CD4-positive, alpha-beta T cell treated with Interleukin-15 for 1 hour (primary cell): ENCODE measurements at regions not wholly inside any gene's neighbourhood (a gene's known extent, or its start where the extent isn't known, plus 50 kb on each side); places are given as distances from the start of the nearest gene placed in this dataset.

ENCODE experiments used
- DNase-seq: peaks from one replicate; pipeline ENCODE4 v3.0.0-alpha.2; 2020

DNA sequence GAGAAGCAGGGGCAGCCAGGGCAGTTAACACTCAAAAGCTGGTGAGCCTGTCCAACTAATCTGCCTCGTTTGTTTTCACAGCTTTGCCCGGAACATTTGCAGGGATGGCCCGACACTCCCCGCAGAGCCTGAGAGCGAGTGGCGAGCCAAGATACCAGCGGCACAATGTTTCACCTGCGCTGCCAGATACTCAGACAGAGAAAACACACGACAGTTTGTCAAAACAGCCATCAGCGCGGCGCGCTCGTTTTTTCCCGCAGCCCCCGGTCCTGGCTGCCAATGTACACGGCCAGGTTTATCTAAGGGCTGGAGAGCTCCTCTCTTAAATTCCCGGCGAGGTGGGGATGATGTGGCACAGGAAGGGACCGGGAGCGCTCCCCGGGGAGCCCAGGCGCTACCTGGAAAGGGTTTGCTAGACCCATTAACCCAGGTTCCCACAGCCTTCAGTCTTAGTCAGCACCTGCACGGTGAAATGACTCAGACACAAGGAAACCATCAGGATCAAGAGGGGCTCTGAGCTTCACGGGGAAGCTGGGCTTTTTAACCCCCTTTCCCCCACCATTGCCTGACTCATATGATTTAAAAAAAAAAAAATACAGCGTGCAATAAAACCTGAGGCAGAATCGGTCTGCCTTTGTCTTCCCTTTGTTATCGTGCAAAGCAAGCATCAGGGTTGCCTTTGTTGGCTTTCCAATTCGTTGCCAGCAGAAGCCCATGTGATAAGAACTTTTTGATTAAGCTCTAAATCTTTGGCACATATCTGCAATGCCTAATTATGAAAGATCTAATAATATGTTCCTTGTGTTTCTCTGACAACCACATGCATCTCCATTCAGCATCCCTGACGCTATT lies 186.2 kb downstream of the EFNB2 start:
- DNase-seq = no peak

DNA sequence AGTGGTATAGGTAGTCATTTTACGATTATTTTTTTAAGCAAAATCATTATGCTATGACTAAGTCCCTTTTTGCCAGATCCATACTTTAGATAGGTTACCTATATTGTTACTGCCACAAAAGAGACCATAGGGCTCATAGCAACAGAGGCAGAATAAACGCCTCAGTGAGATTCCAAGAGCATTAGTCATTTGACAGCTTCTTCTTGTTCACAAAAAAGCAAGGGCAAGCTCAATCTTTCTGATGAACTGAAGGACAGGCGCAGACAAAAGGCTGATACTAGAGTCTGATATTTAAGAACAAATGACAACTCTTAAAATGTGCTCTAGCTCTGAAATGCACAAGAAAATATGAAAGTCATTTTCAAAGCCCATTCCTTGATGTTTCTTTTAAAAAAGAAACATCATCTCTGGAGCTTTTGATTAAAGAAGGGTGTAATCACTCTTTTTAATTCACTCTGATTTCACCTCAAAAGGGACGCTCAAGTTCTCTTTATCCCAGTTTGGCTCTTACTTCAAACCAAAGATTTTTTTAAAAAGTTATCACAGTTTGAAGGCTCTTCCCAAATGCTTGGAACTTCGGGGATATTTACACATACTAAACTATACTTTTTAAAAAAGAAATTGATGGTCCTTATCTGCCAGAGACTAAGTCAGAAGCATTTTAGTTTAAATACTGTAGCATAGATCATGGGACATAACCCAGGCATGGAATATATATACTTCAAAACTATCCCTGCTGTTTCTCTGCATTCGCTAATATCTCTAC lies 187.2 kb downstream of the EFNB2 start:
- DNase-seq = no peak

DNA sequence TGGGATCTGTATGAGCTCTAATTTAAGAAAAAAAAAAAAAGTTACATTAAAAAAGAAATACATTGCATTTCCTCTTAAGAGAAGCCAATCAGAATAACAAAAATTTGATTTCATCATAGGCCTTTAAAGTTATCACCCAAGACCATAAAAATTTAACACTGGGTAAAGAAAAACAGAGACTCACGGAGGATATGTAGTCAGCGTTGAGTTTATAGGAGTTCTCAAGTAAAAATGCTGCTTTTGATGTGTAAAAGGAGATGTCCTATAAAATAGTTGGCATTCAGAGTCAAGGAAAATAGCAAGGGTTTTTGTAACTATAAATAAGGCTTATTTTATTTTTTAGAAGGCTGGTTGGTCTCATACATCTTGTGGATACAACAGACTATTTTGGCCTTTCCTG lies 191.1 kb downstream of the EFNB2 start:
- no peak for DNase-seq

DNA sequence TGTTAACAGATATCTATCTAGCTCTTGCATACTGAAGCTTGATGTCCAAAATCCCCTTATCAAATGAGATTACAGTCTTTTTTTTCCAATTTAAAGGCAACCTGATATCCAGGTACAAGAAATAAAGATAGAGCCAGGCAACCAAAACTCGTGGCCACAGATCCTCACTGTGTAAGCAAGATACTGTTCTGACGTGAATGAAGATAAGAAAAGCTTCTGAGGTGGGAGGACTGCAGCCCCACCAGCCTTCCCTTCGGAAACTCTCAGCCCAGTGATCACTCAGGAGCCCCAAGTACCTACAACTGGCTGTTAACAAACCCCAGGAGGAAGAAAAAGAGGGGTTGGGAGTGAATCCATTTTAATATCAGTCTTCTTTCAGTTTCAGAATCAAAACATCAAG lies 191.6 kb downstream of the EFNB2 start:
- DNase-seq = no peak

DNA sequence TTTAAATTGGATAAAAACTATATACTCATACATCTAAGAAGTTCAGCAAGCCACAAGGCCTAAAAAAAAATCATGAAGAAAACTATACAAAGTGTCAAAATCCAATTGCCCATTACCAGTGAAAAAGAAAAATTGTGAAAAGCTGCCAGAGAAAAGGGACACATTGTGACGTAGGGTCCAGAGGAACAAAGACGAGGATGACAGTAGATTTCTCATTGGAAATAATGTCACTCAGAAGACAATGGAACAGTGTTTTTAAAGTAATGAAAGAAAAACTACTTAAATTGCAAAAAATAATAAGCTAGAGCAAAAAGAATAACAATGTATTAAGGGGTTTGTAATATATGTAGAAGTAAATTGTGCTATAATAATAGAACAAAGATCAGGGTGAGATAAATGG lies 195.2 kb downstream of the EFNB2 start:
- no peak for DNase-seq

DNA sequence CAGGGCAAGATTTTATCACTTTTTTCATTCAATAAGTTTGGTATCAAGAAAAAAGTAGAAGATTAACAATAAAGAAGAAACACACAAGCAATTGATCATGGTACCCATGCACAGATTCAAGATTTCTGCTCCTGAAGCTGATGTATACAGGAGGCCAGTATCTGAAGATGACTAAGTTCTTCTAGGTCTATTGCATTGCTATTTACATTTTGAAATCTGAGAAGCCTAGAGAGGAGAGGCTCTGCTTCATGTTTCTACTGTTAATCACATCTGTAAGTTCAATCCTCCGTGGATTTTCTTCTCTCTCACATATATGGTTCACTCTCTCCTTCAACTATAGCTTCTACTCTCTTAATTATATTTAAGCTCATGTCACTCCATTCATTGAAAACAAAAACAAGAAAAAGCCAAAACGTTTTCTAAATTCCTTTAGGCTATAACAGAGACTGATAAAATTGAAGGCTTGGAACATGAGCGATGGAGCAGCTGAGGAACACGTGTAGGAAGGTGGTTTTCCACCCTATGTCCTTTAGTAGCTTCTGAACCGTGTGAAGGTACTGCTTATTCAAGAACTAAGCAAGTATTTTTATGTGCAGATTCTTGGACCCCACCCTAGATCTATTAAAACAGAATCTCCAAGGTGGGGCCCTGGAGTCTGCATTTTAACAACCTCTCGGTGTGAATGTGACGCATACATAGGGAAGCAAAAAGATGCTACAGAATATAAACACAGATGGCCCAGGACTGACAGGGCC lies 198.2 kb downstream of the EFNB2 start:
- no peak for DNase-seq

DNA sequence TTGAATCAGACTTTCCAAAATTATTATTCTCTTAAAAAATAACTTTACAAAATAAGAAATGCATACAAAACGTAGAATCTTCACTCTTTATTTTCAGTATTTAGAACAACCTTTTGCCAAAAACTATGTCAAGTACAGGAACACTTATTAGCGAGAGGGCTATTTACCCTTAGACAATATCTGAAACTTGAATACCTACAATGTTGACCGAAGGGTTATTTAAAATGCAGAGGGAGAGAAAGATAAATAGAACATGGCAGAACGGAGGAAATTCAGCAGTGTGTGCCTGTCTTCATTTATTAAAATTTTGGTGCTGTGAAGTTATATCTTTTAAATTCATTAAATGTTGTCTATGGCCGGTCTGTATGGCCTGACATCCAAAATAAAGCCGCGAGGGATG lies 198.8 kb downstream of the EFNB2 start:
- no peak for DNase-seq

DNA sequence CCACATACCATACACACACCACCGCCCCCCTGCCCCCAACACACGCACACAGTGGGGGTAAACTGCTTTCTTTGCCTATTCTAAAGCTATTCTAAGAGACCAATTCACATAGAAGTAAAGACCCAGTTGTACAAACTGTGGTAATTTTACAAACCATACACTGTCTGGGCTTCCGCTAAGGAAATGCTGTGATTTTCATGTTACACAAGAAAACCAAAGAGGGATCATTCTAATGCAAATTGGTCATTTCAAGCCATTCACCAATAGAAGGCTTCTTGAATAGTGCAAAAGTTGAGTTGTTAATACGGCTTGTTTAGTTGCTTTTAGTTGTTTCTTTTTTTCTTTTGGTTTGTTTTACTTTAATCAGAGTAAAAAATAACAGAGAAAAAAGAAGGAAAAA lies 202.8 kb downstream of the EFNB2 start:
- no peak for DNase-seq

DNA sequence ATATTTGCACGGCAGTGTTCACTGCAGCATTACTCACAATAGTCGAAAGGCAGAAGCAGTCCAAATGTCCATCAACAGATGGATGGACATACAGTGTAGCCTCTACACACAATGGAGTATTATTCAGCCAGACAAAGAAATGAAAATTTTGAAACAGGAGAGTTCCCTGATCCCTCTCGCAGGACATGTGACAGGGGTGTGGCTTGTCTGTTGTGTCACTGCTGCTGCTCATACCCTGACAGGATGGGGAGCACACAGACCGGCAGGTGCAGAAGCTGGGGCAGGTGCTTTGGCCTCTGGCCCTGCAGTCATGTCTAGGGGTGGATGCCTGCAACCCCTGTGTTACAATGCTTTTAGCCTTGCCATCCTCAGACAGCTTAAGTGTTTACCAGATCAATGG lies 204.3 kb downstream of the EFNB2 start:
- no peak for DNase-seq

DNA sequence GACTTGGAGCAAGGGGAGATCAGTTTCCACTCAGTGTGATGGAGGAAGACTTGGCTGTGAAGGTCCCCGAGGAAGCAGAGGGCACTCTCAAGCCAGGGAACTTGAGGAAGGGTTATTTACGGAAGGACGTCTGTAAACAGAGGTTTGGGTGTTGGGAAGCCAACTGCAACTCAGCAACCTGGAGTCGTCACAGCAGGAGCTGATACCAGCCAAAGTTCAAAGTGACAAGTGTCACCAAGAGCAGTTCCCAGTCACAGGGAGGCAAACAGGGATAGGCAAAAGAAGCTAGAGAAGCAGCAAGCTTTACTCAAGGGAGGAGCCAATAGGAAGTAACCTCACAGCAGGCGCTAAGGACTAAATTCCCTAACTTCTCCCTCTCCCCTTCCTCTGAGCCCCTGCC lies 205.5 kb downstream of the EFNB2 start:
- DNase-seq = no peak

DNA sequence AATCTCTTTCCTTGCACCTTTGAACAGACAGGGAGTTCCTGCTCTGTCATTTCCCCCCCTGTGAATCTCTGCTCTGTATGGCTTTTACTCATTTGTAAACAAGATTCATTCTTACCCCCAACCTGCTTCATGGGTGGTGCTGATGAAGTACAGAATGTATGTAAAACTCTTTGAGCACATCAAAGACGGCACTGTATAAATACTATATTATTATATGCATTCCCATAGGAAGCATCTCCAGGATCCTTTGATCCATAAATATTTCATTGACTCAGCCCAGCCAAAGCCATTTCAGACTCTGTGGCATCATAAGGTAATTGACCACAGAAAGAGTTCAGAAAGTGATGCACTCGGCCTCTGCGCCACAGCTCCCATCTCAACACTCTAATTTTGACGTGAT lies 208.7 kb downstream of the EFNB2 start:
- DNase-seq = no peak

DNA sequence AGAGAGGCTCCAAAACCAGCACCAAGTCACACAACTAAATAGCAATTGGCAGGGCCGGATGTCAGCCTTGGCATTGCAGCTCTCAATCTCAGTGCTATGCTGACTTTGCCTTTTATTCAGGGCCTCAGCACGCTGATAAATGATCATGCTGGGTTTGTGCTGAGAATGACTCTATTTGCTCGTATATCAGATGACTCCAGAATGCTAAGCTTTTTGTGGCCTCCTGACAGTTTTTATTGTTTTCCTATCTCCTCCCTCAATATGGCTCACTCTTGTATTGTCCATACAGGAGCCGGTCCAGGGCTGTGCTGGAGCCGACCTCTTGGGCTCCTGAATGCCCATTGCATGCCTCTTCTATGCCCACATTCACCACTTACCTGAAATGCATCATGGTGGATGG lies 211.0 kb downstream of the EFNB2 start:
- no peak for DNase-seq

DNA sequence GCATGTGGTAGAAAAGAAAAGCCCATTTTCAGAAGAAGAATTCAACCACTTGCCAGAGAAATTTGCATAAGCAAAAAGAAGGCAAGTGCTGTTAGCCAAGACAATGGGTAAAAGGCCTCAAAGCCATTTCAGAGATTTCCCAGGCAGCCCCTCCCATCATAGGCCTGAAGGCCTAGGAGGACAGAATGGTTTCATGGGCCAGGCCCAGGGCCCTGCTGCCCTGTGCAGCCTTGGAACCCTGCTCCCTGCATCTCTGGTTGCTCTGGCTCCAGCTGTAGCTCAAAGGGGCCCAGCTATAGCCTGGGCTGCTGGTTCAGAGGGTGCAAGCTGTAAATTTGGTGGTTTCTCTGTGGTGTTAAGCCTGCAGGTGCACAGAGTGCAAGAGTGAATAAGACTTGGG lies 212.8 kb downstream of the EFNB2 start:
- no peak for DNase-seq

DNA sequence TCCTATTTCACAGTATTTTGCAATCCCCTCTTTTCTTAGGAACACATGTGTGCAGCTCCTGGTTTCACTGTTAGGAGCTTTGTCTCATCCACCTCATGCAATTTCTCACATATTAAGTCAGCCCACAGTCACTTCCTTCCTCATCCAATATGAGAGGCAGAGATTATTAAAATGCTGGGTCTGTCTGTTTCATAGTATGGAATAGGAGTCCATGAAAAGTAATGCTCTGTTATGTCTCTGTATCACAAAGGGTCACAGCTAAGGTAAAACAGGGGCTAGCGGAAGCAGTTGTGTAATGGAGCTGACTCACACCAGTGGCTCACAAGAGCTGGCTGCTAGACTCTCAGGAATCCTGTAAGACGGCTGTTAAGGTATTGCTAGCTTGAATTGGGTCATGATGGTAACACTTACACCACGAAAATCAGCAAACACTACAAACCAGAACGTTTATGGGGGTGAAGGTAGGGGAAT lies 216.5 kb downstream of the EFNB2 start:
- DNase-seq = no peak

DNA sequence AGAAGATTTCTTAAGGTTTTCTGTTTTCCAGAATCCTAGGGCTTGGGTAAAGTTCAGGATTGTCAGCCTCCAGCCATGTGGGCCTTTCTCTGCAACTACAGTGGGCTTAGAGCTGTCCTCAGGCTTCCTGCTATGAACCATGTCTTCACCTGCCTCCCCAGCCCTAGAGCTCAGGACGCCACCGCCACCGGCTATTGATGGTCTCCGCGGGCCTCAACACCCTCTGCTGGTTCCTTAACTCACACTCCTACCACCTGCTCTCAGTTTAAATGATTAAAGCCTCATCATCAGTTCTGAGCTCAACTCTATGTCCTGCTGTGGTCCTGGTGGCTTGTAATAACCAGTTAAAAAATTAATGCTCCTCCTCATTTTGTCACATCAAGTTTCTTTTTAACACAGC lies 221.0 kb downstream of the EFNB2 start:
- no peak for DNase-seq

DNA sequence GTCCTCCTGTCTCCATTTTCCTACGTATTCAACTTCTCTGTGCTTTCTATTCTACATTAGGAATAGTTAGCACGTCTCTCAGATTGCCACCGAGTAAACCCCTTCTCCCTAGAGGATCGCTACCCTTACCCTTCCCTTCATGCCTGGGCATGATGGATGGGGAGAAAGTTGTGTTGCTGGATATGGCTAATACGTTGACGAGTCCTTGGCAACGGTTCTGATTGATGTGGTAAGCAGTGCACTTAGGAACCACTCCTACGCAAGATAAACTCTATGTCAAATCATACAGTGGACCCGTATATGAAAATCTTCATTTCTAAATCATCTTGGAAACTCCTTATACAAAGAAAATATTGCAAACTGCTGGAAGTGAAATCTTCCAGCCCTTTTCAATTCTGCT lies 224.5 kb downstream of the EFNB2 start:
- DNase-seq = no peak

DNA sequence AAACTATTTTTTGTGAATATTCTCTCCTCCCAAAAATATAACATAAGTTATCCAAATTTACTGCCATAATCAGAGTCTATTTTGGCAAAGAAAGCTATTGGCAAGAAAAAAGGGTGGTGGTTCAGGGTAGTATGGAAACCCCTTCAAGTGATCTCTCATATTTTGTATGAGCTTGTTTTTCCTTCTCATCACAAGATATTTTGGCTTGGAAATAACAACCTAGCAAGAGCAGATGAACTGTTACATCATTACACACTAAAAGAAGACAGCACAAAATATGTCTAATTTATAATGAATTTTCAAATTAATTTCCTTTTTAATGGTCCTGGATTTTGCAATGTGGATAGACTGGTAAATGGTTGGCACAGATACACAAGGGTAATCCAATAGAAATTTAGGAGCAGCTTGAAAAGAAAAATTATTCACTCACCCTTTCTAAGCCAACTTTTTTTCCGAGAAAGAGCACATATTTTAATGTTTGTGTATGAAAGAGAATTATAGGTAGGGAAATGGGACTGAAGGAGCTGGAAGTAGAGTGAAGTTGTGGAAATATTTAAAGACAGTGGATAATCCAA lies 225.1 kb downstream of the EFNB2 start:
- DNase-seq = no peak

DNA sequence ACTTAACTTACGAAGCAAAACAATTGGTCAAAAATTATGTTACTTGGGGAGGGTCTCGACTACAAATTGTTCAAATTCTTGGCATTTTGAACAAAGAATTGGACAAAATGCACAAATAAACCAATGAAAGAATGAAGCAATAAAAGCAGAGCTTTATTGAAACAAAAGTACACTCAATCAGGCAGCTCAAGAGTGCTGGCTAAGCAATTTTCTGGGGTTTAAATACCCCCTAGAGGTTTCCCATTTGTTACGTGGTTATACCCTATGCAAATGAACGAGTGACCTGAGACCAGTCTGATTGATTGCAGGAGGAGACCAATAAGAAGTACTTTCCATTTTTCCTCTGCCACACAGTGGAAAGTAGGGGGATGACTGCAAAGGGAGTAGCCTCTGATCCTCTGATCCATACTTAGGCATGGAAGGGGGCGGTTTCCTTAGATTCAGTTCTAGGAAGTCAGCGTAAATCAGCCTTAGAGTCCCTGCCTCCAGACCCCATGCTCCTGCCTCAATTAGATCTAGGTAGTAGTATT lies 228.6 kb downstream of the EFNB2 start:
- DNase-seq = no peak

DNA sequence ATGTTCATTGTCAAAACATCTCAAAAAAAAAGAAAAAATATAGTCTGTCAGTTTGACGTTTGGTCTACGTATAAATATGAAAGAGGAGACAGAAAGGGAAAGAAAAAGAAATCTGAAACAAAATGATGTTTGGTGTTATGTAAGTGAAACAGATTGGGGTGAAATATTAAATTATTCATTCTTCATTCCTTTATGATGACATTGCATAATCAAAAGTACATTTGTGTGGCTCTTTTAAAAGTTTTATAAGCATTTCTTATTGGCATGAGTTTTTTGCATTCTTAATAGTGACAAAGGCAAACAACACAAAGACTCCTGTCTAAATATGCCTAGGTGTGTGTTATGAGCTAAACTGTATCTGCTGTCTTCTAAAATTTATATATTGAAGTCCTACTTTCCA lies 232.6 kb downstream of the EFNB2 start:
- DNase-seq = no peak

DNA sequence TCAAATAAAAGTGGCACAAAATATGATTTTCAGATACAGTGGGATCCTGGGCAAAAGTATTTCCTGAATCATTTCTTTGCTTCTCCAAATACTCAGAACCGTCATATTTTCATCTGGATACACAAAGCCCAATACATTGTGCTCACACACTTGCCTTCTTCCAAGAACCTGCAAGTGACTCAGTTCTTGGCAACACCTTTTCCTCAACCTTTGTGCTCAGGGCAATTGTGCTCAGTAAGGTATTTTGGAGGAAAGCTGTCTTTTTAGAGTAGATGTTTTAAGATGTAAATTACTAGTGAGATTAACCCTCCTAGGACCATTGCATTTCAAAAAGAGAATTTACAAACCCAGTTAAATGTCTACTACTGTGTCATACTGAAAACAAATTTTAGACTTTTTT lies 233.5 kb downstream of the EFNB2 start:
- no peak for DNase-seq

DNA sequence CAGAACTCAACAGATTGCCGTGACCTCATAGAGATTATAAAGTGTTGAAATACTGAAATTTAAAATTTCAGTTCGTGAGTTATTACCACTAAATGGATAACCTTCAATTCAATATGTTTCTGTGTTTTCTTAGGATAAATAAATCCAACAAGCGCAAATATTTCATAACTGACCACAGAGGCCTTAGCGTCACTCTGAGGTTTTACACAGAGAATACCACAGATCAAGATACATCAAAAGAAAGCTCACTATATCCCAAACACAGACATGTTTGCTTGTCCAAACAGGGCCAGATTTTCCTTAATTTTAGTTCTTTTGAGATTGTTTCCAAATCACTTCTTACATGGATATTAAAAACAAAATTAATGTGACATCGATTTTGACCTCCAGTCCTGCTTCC lies 235.8 kb downstream of the EFNB2 start:
- DNase-seq = no peak

DNA sequence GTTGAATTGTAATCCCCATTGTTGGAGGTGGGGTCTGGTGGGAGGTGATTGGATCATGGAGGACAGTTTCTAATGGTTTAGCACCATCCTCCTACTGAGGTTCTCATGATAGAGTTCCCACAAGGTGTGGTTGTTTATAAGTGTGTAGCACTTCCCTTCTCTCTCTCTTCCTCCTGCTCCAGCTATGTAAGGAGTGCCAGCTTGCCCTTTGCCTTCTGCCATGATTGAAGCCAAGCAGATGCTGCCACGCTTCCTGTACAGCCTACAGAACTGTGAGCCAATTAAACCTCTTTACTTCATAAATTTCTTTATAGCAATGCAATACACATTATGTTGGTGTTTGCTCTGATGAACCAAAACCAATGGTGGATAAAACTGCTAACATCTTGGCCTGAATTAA lies 238.2 kb downstream of the EFNB2 start:
- no peak for DNase-seq

DNA sequence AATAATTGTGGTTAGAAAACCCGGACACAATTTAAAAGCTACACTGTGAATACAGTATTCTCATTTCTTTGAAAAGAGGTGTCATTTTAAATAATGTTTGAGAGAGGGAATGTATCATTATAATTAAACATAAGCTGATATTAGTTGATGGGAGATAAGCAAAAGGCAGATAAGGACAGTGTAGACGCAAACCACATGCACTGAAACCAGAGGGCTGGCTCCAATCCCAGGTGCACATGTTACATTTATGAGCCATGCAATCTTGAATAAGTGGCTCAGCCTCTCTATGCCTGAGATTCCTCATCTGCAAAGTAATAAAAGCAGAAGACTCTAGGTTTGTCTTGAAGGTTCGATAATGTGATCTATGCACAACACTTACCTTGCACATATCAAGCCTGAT lies 238.7 kb downstream of the EFNB2 start:
- DNase-seq = no peak
